ENCODE measurements at regions not wholly inside any gene's neighbourhood (a gene's known extent, or its start where the extent isn't known, plus 50 kb on each side); places are given as distances from the start of the nearest gene placed in this dataset.

DNA sequence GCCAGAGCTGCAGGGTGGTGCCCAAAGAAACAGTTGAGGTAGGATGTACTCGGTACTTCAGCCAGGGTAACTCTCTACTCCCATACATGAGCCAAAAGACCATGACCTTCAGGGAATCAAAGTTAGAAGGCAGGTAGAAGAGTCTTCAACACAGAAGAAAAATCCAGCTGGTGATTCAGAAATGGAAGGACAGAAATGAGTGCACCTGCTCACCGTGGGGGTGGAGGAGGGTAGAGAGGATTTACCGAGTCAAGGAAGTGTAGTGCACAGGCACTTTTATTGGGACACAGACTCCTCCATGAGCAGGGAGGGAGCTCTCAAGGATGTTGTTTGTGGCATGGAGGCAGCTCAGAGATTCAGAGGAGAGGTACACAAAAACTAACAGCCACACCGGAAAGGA lies 330.3 kb upstream of the PRDM1 start:
- no peak for DNase-seq

DNA sequence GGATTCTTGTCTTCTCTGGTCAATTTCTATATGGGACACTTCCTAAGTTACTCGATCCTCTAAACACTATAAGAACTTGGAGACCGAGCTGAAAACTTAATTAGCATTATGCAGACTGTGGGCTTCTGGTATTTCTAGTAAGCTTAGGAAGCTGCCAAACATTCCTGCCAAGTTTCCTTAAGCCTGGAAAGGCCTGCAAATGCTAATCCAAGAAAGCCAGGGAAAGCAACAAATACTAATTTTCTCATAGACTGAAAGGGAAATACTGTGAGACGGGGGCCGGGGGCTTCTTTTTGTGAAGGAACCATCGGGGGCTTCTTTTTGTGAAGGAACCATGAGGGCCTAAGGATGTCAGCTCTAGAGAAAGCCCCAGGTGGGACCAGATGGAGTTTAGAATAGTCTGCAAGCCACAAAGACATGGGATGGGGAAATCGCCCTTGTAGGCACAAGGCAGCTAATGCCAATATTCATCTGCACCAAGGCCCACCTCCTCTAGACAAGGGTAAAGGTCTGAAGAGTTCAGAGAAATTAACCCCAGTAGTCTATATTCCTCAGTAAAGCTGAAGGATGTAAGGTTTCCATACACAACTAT lies 332.4 kb upstream of the PRDM1 start:
- DNase-seq: no peak

DNA sequence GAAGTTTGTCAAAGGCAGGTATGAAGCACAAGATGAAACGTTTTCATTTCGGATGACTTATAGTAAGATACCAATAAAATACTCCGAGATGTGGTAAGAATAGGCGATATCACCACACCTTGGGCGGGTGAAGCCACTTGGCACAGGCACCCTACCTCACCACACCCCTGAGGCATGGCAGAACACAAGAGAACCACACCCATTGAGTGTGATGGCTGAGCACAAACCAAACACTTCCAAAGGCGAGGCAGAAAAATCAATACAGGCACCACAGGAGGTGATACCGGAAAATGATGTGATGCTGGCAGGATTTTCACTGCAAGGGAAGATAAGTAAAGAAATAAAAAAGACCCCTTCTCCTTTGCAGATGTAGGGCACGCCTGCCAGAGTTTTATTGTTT lies 332.9 kb upstream of the PRDM1 start:
- DNase-seq: no peak

DNA sequence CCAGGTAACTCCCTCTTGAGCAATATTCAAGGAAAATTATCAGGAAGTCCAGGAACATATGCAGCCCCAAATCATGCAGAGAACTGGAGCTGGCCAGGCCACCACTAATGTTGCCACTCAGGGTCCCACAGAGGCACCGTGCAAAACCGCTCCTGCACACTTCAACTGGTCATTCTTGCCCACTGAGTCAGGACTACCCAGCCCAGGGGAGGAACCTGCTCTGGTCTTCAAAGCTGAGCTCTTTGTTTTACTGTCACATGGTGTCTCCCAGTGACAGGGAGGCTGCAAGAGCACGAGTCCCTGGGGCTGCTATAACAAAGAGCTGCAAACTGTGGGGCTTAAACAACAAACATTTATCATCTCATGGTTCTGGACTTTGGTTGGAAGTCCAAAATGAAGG lies 336.0 kb upstream of the PRDM1 start:
- DNase-seq: no peak

DNA sequence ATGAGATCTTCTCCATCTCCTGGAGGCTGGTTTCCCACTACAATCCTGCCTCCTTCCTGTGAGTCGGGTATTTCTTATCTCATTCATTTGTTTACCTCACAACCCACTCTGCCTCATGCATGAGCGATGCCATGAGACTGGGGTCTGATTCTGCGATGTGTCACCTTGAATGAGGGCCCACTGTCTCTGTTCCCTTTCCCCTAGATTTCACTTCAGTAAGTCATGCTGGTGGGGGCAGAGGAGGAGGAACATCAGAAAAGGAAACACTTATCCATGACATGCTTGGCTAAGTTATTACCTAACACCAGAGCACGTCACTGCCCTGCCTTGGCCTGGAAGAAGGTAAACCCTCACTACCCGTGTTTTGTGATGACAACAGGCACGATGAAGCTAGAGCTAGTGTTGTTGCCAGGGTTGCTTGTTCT lies 337.4 kb upstream of the PRDM1 start:
- DNase-seq: peak; percentile 87

DNA sequence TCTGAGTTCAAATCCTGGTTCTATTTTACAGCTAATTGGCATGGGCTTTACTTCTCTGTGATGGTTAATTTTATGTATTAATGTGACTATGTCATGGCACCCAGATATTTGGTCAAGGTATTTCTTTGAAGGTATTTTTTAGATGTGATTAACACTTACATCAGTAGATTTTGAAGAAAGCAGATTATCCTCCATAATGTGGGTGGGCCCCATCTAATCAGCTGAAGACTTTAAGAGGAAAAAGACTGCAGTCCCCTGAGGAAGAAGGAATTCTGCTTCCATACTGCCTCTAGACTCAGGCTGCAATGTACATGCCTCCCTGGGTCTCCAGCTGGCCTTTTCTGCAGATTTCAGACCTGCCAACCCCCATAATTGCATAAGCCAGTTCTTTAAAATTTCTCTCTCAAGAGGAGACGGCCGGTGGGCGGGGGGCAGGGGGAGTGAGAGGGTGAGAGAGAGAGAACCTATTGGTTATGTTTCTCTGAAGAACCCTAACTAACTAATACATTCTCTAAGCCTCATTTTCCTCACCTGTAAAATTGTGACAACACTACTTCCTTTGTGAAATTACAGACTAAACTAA lies 338.2 kb upstream of the PRDM1 start:
- no peak for DNase-seq

DNA sequence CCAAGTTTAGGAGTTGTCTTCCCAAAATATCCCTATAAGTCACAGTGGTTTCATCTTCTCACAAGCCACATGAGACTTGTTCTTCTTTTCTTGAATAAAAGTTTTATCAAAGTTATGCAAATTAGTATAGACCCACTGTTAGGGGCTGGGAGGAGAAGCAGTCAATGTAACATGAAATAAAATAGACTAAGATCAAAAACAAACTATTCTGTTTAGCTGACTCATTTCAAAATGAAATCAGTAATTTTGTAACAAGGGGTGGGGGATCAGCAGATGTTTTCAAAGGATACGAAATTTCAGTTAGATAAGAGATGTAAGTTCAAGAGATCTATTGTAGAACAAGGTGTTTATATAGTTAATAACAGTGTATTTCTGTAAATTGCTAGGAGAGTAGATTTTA lies 339.6 kb upstream of the PRDM1 start:
- peak; percentile 33 for DNase-seq

DNA sequence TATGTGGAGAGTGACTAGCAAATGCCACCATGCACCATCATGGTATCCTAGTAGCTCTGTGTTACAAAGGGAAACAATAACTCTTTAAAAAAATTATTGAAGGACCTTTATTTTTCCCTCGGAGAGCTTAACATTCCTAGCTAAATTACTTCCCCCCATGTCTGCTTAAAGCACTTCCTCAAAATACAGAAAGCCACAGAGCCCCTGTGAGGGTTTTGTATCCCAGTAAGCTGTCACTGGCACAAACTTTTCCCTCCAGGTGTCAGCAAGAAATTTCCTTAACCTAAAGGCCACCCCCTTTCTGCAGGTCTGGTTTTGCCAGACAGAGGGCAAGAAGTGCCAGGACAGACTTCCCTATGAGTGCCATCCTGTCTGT lies 340.0 kb upstream of the PRDM1 start:
- no peak for DNase-seq

DNA sequence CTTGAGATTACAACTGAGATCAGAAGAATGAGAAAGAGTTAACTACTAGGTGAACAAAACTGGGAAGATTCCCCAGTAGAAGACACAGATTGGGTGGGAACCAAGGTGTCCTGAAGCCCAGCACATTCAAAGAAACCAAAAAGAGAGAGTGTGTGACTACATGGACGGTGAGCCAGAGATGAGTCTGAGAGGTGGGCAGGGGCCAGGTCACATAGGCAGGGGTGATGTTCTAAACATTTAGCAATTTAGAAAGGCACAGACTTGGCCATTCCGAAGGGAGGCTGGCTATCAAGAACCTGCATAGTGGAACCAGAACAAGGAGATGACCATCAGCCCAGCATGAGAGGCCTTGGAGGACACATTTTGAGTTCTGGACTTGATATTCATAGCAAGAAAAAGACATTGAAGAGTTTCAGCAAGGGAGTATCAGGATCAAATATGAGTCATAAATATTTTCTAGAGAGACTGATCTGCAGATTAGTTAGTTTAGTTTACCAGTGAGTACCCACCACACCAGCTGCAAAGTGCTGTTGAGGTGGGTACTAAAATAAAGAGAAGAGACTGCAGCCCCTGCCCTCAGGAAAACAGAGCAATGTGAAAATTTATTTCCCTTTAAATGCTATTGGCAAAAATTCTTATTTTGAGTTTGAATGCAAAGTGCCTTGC lies 340.5 kb upstream of the PRDM1 start:
- DNase-seq: no peak

DNA sequence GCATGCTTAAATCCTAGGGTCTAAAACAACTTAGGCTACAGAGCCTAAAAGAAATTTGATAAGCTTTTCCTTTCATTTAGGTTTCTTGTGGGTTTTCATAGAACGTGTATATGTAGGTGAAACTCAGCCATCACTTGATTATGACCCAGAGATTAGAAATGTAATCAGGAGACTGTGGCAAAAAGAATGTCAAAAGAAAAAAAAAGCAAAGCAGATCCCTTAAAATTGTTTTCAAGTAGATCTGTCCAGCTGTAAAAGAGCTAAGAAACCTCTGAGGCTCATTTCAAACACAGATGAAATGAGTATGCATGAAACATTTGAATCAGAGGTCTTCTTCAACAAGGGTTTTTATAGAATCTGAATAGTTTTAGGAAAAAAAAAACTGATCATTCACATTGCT lies 341.3 kb upstream of the PRDM1 start:
- no peak for DNase-seq

DNA sequence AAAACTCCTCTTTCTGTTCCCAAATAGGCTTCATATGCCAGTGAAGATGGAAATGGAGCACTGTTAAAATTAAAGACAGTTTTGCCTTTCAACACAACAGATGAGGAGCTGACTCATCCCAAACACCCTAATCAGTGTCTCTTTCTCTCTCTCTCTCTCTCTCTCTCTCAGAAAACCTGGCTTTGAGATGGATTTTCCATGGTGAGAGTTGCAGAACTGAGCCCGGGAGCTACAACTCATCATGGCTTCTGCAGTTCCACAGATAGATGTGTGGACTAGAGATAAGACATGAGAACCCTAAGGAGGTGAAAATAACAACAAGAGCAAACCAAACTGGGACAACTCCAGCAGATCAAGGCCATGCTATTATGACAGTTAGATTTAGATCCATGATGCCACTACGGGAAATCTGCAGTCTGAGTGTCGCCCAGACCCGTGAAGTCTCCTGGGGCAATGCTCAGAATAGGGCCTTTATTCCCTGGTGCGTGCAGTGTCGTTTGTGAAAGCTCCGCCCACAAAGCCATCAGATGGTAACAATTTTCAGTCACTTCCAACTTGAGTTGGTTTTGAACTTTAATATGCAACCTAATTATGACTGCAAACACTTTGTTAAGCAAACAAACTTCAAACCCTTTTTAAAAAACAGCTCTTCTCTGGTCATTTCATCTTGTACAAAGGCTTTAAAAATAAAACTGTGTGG lies 338.2 kb upstream of the PREP start:
- no peak for DNase-seq

DNA sequence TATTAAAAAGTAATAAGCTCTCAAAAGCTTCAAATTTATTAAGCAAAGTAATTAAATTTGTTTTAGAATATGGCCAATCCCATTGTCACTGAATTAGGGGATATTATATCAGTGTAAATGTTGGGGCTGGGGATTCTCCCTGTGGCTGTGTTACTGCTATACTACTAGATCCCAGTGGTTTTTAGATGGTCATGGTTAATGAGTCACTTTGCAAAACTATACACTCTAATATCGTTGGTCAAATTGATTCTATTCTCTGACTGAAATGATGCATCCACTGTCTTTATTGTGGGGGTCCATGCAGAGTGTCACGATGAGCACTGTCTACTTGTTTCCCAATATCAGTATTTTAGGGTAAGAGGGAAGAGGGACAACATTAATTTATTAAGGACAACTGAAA lies 336.9 kb upstream of the PREP start:
- DNase-seq: no peak

DNA sequence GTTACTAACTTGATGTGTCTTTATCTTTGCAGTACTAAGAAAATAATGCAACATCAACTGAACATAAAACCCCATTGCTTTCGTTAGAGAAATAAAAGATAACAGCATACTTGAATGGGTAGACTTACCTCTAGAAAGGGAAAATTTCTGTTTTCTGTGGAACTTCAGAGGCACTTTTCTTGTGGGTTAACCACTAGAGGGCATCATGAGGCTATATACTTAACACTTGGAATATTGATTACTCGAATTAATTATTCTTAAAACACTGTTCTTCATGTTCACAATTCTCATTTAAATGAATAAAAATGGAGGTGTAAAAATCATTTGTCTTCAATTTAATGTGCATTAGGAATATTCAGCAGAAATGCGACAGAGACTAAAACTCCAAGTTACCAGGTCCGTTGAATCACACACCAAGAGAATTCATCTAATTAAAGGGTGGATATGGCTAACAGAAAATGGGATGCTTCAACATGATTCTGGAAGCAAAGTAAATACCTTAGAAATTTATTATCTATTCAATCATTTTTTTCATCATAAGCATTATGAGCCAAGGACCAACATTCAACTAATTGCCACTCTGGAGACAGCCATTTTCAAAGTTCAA lies 330.8 kb upstream of the PREP start:
- peak; percentile 71 for DNase-seq

DNA sequence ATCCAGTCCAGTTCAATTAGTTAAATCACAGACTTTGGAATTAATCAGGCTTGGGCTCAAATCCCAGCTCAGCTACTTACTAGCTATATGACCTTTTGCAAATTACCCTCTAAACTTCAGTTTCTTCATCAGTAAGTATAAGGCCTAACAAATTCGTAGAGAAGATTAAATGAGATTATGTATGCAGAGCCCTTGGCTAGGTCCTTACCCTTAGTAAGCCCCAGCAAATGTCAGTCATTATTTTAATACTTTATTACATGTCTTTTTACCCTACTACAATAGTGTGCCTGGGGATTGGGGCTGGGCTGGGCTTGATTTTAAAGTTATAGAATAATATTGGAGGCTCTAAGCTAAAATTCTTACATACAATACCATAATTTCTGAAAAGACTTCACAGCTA lies 326.1 kb upstream of the PREP start:
- DNase-seq: no peak

DNA sequence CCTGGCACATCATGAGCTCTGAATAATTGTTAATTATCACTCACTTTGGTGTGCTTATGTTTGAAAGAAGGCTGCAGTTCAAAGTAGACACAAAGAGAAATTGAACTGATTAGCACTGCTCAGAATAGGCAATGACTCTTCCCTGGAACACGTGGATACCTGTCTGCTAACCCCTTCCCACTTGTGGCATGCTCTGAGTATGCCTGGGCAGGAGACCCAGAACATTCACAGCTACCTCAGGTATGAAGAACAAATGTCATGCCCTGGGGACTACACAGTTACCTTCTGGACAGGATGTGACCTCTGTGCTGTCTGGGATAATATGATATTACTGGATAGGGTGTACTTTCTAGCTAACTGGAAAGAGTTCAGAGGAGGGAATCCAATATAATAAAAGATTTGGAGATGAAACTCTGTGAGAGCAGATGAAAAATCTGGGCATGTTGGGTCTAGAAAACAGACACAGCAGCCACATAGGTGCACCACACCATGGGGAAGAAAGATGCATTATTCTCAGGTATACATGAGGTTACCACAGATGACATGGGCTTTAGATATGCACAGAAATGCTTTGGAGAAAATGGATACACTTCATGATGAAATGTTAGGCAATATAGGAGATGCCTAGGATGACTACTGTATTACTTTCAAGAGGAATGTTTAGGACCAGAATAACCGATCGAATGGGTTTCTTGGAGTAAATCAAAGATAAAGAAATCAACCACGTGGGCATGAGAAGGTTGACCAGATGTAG lies 324.2 kb upstream of the PREP start:
- no peak for DNase-seq

DNA sequence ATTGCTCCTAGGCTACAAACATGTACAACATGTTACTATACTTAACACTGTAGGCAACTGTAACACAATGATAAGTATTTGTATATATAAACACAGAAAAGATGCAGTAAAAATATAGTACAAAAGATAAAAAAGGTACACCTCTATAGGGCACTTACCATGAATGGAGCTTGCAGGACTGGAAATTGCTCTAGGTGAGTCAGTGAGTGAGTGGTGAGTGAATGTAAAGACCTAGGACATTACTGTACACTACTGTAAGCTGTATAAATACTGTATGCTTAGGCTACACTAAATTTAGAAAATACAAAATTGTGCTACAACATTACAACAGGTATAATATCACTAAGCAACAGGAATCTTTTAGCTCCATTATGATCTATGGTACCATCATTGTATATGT lies 312.0 kb upstream of the PREP start:
- DNase-seq: no peak

DNA sequence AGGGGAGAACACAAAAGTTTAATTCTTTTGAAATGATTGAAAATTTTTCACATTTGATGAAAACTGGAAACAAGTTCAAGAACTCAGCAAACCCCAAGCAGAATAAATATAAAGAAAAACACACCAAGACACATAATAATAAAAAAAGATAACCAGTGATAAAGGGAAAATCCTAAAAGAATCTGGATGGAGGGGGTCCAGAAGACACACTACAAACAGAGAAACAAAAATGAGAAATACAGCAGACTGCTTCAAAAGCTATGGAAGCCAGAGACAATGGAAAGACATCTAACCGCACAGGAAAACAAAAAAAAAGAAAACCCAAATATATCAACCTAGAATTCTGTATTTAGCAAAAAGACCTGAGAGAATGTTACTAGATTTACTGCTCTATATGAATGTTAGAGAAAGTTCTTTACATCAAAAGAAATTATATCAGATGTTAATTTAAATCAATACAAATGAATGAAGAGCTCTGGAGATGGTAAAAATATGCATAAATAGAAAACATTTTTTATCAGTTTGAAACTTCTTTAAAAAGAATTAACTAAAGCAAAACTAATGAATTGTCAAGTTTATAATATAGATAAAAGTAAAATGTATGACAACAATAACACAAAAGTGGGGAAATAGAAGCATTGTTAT lies 310.7 kb upstream of the PREP start:
- DNase-seq: no peak

DNA sequence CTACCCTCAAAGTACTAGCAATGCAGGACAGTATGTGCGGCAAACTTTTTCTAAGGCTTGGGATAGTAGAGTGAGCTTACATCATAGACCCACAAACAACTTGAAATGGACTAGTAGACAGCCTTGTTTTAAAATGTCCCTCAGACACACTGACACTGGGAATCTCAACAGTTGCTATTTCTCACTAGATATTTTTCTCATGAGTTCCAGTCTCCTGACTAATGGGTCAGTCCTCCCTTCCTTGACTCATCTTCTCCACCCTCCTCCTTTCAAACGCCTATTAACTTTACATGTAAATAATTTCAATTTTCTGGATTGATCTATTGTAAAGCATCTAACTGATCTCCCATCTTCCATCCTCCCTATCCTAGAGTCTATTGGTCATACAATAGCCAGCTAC lies 308.3 kb upstream of the PREP start:
- DNase-seq: no peak

DNA sequence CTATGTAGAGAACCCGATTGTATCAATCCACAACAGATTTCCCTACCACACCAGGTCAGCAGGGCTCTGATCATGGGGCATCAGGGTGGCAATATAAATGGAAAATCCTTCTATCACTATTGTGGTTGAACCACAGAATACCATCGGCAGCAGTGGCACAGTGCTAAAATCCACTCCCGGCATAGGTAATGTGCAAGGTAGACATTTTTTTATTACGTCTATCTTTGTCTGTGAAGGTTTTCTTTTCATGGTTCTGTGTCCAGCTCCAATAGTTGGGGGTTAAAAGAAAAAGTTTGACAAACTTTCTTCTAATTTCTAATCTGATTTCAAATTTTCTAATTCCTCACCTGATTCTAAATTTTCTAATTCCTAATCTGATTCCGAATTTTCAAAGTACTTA lies 302.7 kb upstream of the PREP start:
- DNase-seq: no peak

DNA sequence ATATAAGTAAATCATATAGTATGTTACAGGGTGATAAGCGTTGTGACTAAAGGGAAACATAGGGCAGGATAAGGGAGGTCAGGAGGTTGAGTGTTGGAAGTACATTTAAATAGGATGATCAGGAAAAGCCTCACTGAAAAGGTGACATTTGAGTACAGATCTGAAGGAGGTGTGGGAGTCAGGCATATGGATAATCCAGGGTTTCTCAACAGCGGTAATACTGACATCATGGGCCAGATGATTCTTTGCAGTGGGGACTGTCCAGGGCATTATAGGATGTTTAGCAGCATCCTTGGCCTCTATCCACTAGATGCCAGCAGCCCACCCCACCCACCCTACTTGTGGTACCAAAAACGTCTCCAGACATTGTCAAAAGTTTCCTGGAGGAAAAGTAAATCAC lies 292.6 kb upstream of the PREP start:
- DNase-seq: peak; percentile 37

DNA sequence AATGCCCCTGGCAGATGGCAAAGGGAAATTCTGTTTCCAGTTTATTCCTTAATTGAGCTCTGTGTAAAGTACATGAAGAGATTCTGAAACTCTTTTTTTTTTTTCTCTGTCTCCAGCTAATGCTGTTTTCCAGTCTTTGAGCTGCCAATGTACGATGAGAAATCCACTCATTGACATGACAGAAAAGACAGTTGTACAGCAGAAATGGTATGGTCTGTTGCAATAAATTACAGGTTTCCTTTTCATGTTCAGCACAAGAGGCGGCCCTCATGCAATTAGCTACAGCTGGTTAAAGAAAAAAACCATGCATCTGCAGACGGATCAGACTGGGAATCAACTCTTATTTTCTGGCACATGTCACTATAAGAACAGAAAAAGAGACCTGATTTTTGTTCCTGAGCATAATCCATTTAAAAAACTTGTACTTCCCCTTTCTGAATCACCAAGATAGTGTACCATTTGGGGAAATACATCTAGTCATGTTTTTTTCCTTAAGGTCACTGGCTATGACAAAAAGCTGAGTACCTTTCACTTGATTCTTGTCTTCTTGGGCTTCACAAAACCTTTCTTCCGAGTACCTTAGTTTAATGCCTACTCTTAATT lies 289.8 kb upstream of the PREP start:
- peak; percentile 80 for DNase-seq

DNA sequence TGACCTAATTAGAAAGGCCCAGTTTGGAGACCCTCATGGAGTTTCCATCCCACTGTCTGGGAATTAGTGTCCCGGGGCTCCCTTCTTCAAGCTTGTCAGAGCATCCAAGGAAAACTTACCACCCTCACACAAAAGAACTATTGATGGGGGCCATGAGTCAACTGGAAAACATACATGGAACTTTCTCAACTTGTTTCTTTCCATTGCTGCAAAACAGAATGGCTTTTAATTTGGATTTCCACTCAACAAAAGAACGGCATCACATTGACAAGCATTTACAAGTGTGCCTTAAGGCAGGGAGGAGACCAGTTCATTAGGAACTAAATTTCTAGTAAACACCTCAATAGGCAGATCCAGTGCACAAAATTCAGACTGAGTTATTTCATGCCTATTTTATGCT lies 289.1 kb upstream of the PREP start:
- DNase-seq: no peak

Data from suppressor macrophage treated with lipopolysaccharide for 4 hours (primary cell).